Urinary bladder (tissue), 3 donors: ENCODE measurements at regions not wholly inside any gene's neighbourhood (a gene's known extent, or its start where the extent isn't known, plus 50 kb on each side); places are given as distances from the start of the nearest gene placed in this dataset.

Experiments used
- DNase-seq: peaks from one replicate; pipeline ENCODE4 v3.0.0-alpha.2; 2015; ENCODE audit errors: extremely low spot score
- H3K27ac ChIP-seq: one replicate; pipeline ENCODE4 v1.5.1; 2013; ENCODE audit warnings: low read depth, mild to moderate bottlenecking, moderate library complexity
- H3K36me3 ChIP-seq: one replicate; pipeline ENCODE4 v1.6.1; 2013; ENCODE audit warnings: mild to moderate bottlenecking, moderate library complexity; ENCODE audit not compliant: insufficient read depth
- H3K4me1 ChIP-seq: one replicate; pipeline ENCODE4 v1.6.1; 2013; ENCODE audit warnings: mild to moderate bottlenecking, moderate library complexity; ENCODE audit not compliant: insufficient read depth
- H3K4me3 ChIP-seq: one replicate; pipeline ENCODE4 v1.5.1; 2013; ENCODE audit warnings: low read depth, low read length
- WGBS: extraction: QIAGEN DNeasy Blood & Tissue Kit; methylation state at CpG from one replicate; pipeline ENCODE4 v1.1.7; 2013; 5-methylcytosine and 5-hydroxymethylcytosine counted together
- donor health status: healthy with polysubstance abuse.
- donor health status: healthy.

DNA sequence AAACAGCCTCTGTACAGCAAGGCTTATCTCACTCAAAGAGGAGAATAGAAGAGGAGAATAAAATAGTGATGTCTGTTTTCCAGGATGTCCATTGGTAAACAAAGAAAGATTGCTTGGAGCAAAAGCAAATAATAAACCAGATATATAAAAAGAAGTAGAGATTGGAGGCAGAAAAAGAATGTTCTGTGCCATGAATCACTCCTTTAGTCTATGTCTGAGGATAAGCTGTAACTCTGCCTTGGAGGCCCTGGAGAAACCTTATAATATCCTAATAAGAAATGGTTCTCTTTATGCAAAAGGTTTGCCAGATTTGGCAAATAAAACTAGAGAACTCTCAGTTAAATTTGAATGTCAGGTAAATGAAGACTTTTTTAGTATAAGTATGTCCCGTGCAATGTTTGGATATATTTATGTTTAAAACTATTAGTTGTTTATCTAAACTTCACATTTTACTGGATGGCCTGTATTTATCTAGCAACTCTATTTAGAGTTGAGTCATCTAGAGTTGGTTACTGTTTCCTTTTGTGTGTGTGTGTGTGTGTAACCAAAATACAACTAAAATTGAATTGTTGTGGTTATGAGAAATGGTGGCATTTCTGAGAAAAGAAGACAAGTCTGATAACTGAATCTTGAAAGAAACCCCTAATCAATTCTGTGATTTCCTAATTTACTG is 510.3 kb upstream of the SETBP1 start:
- Histone ChIP-seq H3K4me1 (no peaks in the 10 kb centered on the region), H3K4me3 (no peak overlapping the region), H3K36me3 (no peaks in the 10 kb centered on the region), H3K27ac (no peak overlapping the region)
- 57% methylated on average over 1 of the region's 1 CpG for WGBS
- DNase-seq: no peak

DNA sequence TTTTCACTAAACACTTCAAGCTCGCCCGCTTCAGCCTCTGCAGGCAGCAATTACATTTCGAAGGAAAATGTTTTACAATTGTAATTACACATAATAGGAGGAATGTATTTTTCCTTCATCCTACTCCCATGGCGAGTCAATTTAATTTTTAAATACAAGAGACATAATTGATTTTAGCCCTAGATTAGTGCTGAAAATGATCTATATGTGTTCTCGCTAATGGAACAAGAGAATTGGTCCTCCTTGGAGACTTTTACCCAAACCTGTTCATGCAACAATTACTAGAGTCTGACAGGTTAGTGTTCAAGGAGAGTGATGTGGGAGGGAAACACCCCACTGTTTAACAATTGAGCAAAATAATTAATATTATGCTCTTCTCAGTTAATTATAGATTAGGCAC is 509.4 kb upstream of the SETBP1 start:
- no peak for DNase-seq
- H3K4me1 ChIP-seq: no peaks in the 10 kb centered on the region
- H3K4me3 ChIP-seq: no peak overlapping the region
- no peaks in the 10 kb centered on the region for H3K36me3 ChIP-seq
- WGBS: 88% methylated on average over 5 of the region's 5 CpGs
- H3K27ac ChIP-seq: no peak overlapping the region

DNA sequence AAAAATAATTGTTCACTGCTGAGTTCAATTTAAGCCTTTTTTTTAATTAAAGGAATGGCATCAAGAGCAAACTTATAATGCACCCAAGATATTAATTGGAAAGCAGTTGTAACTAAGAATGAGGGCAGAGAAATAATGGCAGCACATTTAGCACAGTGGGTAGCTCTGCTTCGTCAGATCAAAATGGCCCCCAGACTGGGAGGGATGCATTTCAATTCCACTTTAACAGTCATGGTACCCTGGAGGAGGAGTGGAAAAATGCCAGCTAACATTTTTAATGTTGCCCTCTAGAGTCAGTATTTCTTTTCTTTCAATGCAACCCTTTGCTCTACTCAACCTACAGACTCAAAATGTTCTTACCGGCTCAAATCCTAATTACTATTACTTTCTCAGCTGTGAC is 504.8 kb upstream of the SETBP1 start:
- no peak overlapping the region for H3K27ac ChIP-seq
- H3K4me1 ChIP-seq: no peaks in the 10 kb centered on the region
- DNase-seq: no peak
- H3K4me3 ChIP-seq: no peak overlapping the region
- WGBS: 95% methylated on average over 2 of the region's 2 CpGs
- no peaks in the 10 kb centered on the region for H3K36me3 ChIP-seq

DNA sequence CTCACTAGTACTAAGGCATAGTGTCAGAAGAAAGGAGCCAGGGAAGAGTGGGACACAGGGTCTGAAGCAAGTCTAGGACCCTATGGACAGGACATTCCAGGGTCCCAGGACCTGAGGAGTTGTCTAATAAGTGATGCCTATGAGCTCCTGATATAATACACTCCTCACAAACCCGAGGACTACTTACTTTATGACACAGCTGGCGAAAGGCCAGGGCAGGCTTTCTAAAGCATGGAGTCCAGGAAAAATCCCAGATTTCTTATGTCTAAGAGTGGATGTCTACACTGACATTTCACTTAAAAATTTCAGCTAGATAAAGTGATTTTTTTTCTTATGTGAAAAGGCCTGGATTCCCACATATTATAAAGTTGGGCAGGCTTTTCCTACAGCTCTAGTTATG is 502.2 kb upstream of the SETBP1 start:
- WGBS: 54% methylated on average over 2 of the region's 2 CpGs
- no peaks in the 10 kb centered on the region for H3K4me1 ChIP-seq
- no peaks in the 10 kb centered on the region for H3K36me3 ChIP-seq
- H3K4me3 ChIP-seq: no peak overlapping the region
- no peak for DNase-seq
- H3K27ac ChIP-seq: no peak overlapping the region

DNA sequence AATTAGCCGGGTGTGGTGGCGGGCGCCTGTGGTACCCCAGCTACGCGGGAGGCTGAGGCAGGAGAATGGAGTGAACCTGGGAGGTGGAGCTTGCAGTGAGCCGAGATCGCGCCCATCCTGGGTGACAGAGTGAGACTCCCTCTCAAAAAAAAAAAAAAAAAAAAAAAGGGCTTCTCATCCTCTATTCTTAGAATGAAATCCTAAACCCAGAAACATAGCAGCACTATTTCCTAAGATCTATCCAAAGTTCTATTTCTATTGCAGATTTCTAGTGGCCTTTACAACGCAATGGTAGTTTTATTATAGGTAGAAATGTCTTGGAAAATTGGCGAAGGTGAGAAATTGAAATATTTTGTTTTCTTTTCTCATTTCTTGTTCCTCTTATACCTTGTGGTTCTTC is 501.0 kb upstream of the SETBP1 start:
- Histone ChIP-seq H3K4me1 (no peaks in the 10 kb centered on the region), H3K4me3 (no peak overlapping the region), H3K27ac (no peak overlapping the region), H3K36me3 (no peaks in the 10 kb centered on the region)
- no peak for DNase-seq
- WGBS: 97% methylated on average over 10 of the region's 10 CpGs

DNA sequence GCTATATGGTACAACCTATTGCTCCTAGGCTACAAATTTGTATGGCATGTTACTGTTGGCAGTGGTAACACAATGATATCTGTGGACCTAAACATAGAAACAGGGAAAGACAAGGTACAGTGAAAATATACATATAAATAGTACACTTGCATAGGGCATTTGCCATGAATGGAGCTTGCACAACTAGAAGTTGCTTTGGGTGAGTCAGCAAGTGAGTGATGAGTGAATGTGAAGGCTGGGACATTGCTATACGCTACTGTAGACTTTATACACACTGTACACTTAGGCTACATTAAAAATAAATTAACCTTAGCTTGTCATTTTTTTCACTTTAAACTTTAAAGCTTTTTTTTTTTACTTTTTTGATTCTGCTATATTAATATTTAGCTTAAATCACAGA is 500.0 kb upstream of the SETBP1 start:
- Histone ChIP-seq H3K36me3 (no peaks in the 10 kb centered on the region), H3K4me3 (no peak overlapping the region), H3K4me1 (no peaks in the 10 kb centered on the region), H3K27ac (no peak overlapping the region)
- DNase-seq: no peak
- 83% methylated on average over 1 of the region's 1 CpG for WGBS

DNA sequence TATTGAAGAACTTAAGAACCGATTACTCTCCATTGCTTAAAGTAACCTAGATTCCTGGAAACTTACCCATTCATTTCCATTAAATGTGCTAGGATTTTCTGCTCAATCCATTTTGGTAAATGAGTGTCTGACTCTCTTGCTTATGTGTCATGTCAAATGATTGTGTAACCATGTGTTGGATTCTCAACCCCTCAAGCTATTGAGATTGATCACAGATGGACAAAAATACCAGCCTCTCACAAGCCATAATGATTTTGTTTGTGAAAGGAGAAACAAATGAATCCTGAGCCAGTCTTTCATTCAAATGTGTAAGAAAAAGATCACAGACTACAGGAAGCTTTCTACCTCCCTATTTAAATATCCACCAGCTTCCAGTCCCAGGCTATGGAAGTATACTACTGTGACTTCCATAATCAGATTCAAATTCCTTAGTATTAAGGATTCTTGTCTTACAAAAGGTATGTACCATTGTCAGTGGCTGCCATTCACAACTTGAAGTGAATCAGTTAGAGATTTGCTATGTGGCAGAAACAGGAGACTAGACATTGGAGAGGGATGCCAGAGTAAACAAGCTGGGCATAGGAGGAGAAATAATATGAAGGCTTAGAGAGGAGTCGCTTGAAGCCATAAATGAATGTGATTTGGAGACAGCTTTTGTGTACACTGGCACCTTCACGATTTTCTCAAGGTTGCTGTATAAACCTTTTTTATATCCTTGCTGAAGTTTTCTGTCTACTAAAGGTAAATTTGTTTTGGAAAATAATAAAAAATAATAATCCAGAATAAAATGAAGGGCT is 498.5 kb upstream of the SETBP1 start:
- no peak for DNase-seq
- Histone ChIP-seq H3K36me3 (no peaks in the 10 kb centered on the region), H3K4me3 (no peak overlapping the region), H3K27ac (no peak overlapping the region), H3K4me1 (no peaks in the 10 kb centered on the region)
- WGBS: 86% methylated on average over 3 of the region's 3 CpGs

DNA sequence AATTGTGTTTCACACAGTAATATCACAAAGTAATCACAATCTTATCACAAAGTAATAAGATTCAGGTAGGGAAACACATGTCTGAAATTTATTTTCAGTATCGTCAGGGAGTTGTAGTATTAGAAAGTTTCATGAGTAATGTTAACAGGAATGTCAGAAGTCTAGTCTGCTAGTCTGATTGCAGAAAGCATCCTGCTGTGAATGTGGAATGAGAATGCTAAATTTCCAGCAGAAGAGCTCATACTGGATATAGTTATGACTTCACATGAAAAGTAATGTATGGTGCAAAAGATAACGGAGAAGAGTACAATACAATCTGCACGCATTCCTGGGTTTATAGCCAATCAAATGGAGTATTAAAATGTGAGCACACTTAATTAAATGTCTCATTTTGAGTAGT is 494.7 kb upstream of the SETBP1 start:
- no peaks in the 10 kb centered on the region for H3K36me3 ChIP-seq
- WGBS: 58% methylated on average over 3 of the region's 3 CpGs
- no peak overlapping the region for H3K27ac ChIP-seq
- no peak for DNase-seq
- no peak overlapping the region for H3K4me3 ChIP-seq
- H3K4me1 ChIP-seq: no peaks in the 10 kb centered on the region

DNA sequence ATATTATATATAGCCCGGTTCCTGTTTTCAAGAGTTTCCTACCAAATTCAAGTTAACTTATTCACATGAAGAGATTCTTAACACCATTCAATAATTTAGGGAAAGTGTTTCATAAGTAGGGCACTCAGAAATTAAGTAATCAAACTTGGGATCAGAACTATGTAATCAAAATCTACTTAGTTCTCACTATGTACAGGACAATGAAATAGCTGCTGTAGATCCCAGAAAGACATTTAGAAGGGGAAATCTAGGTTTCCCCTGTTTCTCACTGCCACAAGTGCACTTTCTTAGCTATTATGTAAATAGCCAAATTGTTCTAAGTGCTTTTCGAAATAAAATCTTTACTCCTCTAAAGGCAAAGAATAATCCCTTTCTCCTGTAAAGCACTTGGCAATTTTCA is 493.6 kb upstream of the SETBP1 start:
- DNase-seq: no peak
- 92% methylated on average over 2 of the region's 2 CpGs for WGBS

DNA sequence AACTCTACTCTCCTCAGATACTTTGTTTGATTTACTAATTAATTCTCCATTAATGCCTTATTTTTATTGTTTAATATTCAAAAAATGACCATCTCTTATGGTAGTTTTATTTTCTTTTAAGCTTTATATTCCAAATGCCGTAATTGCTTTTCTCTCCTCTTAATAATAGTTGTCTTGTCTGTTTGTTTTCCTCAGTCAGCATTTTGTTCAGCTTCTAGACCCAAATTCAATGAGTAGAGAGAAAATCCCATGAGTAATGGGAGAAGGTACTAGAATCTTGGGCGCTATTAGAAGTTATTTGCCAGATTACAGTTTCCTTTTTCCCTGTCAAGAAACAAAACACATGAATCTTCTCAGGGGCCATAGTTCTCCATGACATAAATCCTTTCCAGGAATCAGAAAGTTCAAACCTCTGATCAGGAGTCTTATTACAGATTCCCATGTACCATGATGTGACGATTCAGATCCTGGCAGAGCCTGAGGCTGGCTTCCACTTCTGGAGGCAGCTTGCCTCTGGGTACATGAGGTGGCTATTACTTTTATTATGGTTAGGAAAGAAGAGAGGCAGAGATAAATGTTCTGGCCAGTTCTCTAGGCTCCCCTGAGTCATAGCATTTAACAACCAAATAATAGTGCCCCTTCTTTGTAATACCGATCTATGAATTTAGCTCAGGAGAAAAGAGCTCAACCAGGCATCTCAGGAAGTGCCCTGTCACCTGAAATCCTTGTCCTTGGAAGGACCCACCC is 485.1 kb upstream of the SETBP1 start:
- Histone ChIP-seq H3K27ac (no peak overlapping the region), H3K4me3 (no peak overlapping the region), H3K4me1 (no peaks in the 10 kb centered on the region), H3K36me3 (no peaks in the 10 kb centered on the region)
- DNase-seq: no peak
- WGBS: 95% methylated on average over 4 of the region's 4 CpGs

More for the DNA sequence above, 493.6 kb upstream of the SETBP1 start:
- H3K4me3 ChIP-seq: no peak overlapping the region
- H3K36me3 ChIP-seq: no peaks in the 10 kb centered on the region
- H3K27ac ChIP-seq: no peak overlapping the region
- H3K4me1 ChIP-seq: no peaks in the 10 kb centered on the region

DNA sequence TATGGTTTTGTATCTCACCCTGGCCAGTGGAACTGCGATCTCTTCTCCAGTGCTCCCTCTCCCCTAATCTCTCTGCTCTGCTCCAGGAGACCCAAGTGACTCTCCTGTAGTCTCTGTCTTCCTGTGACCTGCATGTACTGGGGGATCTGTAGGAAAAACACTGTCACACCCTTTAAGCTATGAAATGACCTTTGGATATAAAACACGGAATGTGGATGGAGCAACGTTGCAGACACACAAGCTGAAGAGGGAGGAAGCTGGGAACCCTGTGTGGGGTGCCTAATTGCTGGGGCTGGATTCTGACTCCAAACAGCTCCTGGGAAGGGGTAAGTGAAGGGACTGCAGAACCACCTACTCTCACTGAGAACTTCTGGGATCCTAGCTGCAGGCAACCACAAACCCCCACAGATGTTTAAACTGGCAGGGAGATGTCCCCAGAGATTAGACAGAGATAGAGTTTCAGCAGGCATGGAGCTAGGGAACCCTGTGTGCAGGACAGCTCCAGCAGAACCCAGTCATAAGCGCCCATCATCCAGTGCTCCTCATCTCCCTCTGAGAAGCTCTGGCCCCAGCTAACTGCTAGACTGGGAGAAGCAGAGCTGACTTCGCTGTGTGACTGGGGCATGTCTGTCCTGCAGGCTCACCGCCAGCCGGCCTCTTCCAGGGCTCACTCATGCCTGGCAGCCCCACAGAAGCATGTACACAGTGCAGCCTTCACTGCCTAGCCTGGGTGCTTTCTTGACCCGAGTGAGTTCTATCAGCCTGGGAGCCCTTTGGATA is 482.7 kb upstream of the SETBP1 start:
- no peak overlapping the region for H3K4me3 ChIP-seq
- no peak for DNase-seq
- 86% methylated on average over 8 of the region's 8 CpGs for WGBS
- H3K36me3 ChIP-seq: no peaks in the 10 kb centered on the region
- H3K27ac ChIP-seq: no peak overlapping the region
- no peaks in the 10 kb centered on the region for H3K4me1 ChIP-seq

DNA sequence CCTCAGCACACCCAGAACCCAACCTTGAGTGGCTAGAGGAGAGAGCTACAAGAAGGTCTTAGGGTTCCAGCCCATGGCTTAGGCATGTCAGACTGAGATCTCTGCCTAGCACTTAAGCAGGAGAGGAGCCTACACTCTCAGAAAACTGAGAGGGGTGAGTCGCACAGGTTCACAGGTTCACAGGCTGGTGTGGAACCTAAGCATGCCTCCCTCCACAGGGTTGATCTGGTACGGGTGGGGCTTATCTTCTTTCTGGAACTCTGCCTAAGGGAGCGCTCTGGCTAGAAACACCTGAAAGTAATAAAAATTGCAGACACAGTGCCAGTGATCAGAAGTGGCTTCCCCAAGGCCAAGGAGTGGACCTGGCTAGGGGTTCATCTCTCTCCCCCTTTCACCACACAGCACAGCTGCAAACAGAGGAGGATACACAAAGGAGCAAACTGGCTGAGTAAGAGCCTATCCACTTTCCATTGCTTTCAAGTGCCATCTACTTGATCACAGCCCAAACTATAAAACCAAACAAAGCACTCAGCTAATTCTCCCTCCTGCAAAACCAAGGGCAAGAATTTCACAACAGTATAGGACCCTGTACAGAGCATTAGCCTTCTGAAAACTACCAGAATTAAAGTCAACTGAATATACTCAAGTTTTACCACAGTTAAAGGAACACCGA is 481.9 kb upstream of the SETBP1 start:
- Histone ChIP-seq H3K4me3 (no peak overlapping the region), H3K4me1 (no peaks in the 10 kb centered on the region), H3K27ac (no peak overlapping the region), H3K36me3 (no peaks in the 10 kb centered on the region)
- WGBS: 82% methylated on average over 4 of the region's 4 CpGs
- no peak for DNase-seq

DNA sequence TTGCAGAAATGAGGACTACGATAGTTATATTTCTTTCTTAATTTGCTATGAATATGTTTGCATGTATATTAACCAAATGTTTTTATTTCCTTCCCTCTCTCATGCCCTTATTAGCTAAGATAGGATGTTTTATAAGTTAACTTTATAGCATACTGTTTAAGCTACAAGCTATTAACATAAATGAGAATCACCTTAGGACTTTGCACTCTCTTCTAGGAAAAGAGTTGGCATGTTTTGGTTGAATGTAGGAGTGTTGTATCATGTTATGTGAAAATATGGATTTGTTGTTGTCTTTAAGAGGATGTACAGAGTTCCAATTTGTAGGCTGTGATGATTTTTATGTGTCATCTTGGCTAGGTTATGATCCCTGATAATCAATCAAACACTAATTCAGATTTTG is 467.4 kb upstream of the SETBP1 start:
- no peak overlapping the region for H3K4me3 ChIP-seq
- DNase-seq: no peak
- H3K27ac ChIP-seq: no peak overlapping the region
- H3K36me3 ChIP-seq: no peaks in the 10 kb centered on the region
- H3K4me1 ChIP-seq: no peaks in the 10 kb centered on the region
- WGBS: 94% methylated on average over 1 of the region's 1 CpG
